HepG2 (cell line): ENCODE measurements at regions not wholly inside any gene's neighbourhood (a gene's known extent, or its start where the extent isn't known, plus 50 kb on each side); places are given as distances from the start of the nearest gene placed in this dataset.
"Not testable (repeated sequence)": the region's sequence is repeated elsewhere in the genome, so short reads cannot be mapped to it uniquely, and the experiment has no call there.

ENCODE experiments used
- ATAC-seq: fragments of 200-7000 bp; cut with Tn5 transposase; 3 replicates; pipeline ENCODE4 v1.9.1; 2020; ENCODE audit warnings: mild to moderate bottlenecking, moderate library complexity
- BruUV-seq: library from RNA; stranded (reverse); fragments of 400-500 nt; replicated peaks from 2 replicates; lab custom pipeline; 2021; lab: Mats Ljungman, UMichigan
- CTCF ChIA-PET: fragments of 300-600 bp; formaldehyde crosslinking; extraction: SDS; loops from one replicate; lab custom pipeline; 2021; ENCODE audit warnings: low total read pairs, inconsistent platforms, low intra/inter-chr PET ratio; lab: Yijun Ruan, JAX
- POLR2A ChIA-PET: fragments of 350-600 bp; sonication (Branson Sonifier 250); formaldehyde crosslinking; loops from one replicate; lab custom pipeline; 2020; ENCODE audit warnings: antibody characterized with exemption, inconsistent platforms; lab: Yijun Ruan, JAX
- DNase-seq: peaks from one replicate; pipeline ENCODE4 v3.0.0-alpha.2; 2015; ENCODE audit warnings: low spot score
- FAIRE-seq: peaks from 3 replicates; lab custom pipeline; 2011; peaks lifted over from hg19 to GRCh38; lab: Jason Lieb, UNC
- H2AFZ ChIP-seq: one replicate; pipeline ENCODE4 v1.6.1; 2011; ENCODE audit warnings: low read length, inconsistent platforms
- H3K27ac ChIP-seq: fragments of 300-600 bp; 3 replicates; pipeline ENCODE4 v1.8.0; 2011; ENCODE audit warnings: mixed run types, mild to moderate bottlenecking, mixed read lengths, low read length, inconsistent platforms; ENCODE audit not compliant: insufficient read depth; ENCODE audit errors: extremely low read length
- H3K27me3 ChIP-seq, 2 experiments: fragments of 200-600 bp in 1 of 2; 2 replicates in 1 of 2; 3 replicates in 1 of 2; pipeline versions ENCODE4 v1.6.0 to v1.8.0; 2011; ENCODE audit warnings: low read length in 2 of 2, mild to moderate bottlenecking in 2 of 2, moderate library complexity in 2 of 2, inconsistent platforms in 1 of 2; ENCODE audit not compliant: insufficient read depth in 2 of 2, control insufficient read depth in 1 of 2
- H3K36me3 ChIP-seq, 2 experiments: fragments of 200-600 bp in 1 of 2; replicated peaks in 1 of 2; 2 replicates in 1 of 2; 3 replicates in 1 of 2; pipeline versions ENCODE4 v1.5.1 to v1.8.0; 2011; ENCODE audit warnings: low read length in 2 of 2, inconsistent platforms in 1 of 2; ENCODE audit not compliant: insufficient read depth in 2 of 2, control insufficient read depth in 1 of 2
- H3K4me1 ChIP-seq: 2 replicates; pipeline ENCODE4 v1.5.1; 2012; ENCODE audit warnings: low read length, inconsistent platforms; ENCODE audit not compliant: insufficient read depth
- H3K4me2 ChIP-seq: 2 replicates; pipeline ENCODE4 v1.6.0; 2011; ENCODE audit warnings: low read depth, low read length, inconsistent platforms
- H3K4me3 ChIP-seq, 3 experiments: fragments of 200-600 bp in 1 of 3; sonication (generic), shearing (Covaris generic) in 1 of 3; replicated peaks in 1 of 3; 2 replicates each; pipeline ENCODE4 v1.5.1; 2011 to 2016; ENCODE audit warnings: low read length in 3 of 3, inconsistent platforms in 2 of 3, low read depth in 2 of 3, mild to moderate bottlenecking in 2 of 3, control low read depth in 1 of 3, mixed read lengths in 1 of 3; ENCODE audit not compliant: insufficient read depth in 1 of 3
- H3K79me2 ChIP-seq: one replicate; pipeline ENCODE4 v1.6.1; 2011; ENCODE audit warnings: low read length, inconsistent platforms; ENCODE audit not compliant: insufficient read depth
- H3K9ac ChIP-seq: 2 replicates; pipeline ENCODE4 v1.6.0; 2011; ENCODE audit warnings: mild to moderate bottlenecking, low read depth, low read length, inconsistent platforms; ENCODE audit not compliant: insufficient read depth
- H3K9me3 ChIP-seq: 2 replicates; pipeline ENCODE4 v1.5.1; 2012; ENCODE audit warnings: mild to moderate bottlenecking, low read length
- H4K20me1 ChIP-seq: 2 replicates; pipeline ENCODE4 v1.6.0; 2011; ENCODE audit warnings: inconsistent platforms, mild to moderate bottlenecking, low read length, moderate library complexity; ENCODE audit not compliant: insufficient read depth
- CBX1 ChIP-seq: IDR thresholded peaks from one replicate; pipeline ENCODE4 v1.6.1; 2016; ENCODE audit warnings: antibody characterized with exemption, low read depth
- HOXA7 ChIP-seq: sonication (generic); formaldehyde crosslinking; IDR thresholded peaks from 2 replicates; pipeline ENCODE4 v1.8.1; 2022; ENCODE audit warnings: mild to moderate bottlenecking, missing genetic modification reagents, moderate library complexity
- KDM2A ChIP-seq: sonication (generic); formaldehyde crosslinking; IDR thresholded peaks from 2 replicates; pipeline ENCODE4 v1.4.0; 2020; ENCODE audit warnings: low read depth, missing genetic modification reagents, borderline replicate concordance
- POGZ ChIP-seq: sonication (generic); formaldehyde crosslinking; IDR thresholded peaks from 2 replicates; pipeline ENCODE4 v1.4.0; 2020; ENCODE audit warnings: mild to moderate bottlenecking, missing genetic modification reagents
- PPARG ChIP-seq: conservative IDR thresholded peaks from 2 replicates; pipeline ENCODE4 v1.6.1; 2016; ENCODE audit warnings: missing biosample characterization, missing genetic modification reagents
- SOX5 ChIP-seq: IDR thresholded peaks from 2 replicates; pipeline ENCODE4 v1.6.1; 2016; ENCODE audit warnings: borderline replicate concordance
- TEAD2 ChIP-seq: sonication (generic); formaldehyde crosslinking; IDR thresholded peaks from 2 replicates; pipeline ENCODE4 v1.9.0; 2021; ENCODE audit warnings: missing genetic modification reagents
- ZBTB14 ChIP-seq: sonication (generic); formaldehyde crosslinking; IDR thresholded peaks from 2 replicates; pipeline ENCODE4 v1.4.0; 2020; ENCODE audit warnings: missing genetic modification reagents
- ZBTB46 ChIP-seq: sonication (generic); formaldehyde crosslinking; IDR thresholded peaks from 2 replicates; pipeline ENCODE4 v1.4.0; 2020; ENCODE audit warnings: mild to moderate bottlenecking, missing genetic modification reagents, borderline replicate concordance
- ZMYM4 ChIP-seq: sonication (generic); formaldehyde crosslinking; IDR thresholded peaks from 2 replicates; pipeline ENCODE4 v1.8.1; 2023; ENCODE audit warnings: mild to moderate bottlenecking, missing genetic modification reagents
- ZNF3 ChIP-seq: IDR thresholded peaks from 2 replicates; pipeline ENCODE4 v1.7.0; 2017; ENCODE audit warnings: inconsistent platforms
- ZNF460 ChIP-seq: sonication (generic); formaldehyde crosslinking; IDR thresholded peaks from 2 replicates; pipeline ENCODE4 v1.5.1; 2020; ENCODE audit warnings: missing genetic modification reagents, mild to moderate bottlenecking, borderline replicate concordance
- ZNF576 ChIP-seq: sonication (generic); formaldehyde crosslinking; IDR thresholded peaks from 2 replicates; pipeline ENCODE4 v1.4.0; 2020; ENCODE audit warnings: mild to moderate bottlenecking, missing genetic modification reagents
- WGBS: methylation state at CpG from one replicate; pipeline ENCODE4 v1.1.6; 2017; ENCODE audit warnings: low lambda C conversion rate; 5-methylcytosine and 5-hydroxymethylcytosine counted together
- in situ Hi-C: cut with HindIII; loops from 2 replicates; pipeline ENCODE4 v1.10.0; 2017; ENCODE audit warnings: low pct_unique_long_range_greater_than_20kb; ENCODE audit not compliant: extremely low pct_ligation_motif_present
- intact Hi-C: fragments of 100-400 bp; cut with micrococcal nuclease; formaldehyde crosslinking; loops from one replicate; pipeline ENCODE4 v1.10.0; 2022; ENCODE audit not compliant: unreplicated experiment

DNA sequence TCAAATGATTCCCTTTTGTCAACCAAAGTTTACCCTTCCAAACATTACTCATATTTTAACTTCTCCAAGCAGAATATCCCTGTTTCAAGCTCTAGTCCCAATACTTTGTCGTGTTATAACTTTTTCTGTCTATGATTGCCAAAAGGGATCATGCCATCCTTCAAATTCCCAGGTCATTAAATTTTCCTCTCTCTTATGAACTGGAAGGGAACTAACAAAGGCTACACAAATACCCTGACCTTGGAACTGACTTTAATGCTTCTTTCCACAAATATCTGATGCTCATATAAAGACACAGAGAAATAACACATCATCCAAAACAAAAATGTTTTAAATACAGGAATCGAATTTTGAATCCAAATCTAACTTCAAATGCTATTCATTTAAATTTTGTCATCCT lies 1352.7 kb downstream of the CDH11 start:
- BruUV-seq, result no TSS peak
- no peak overlapping the region for H3K9ac ChIP-seq
- FAIRE-seq, result no peak
- intact Hi-C loops, result no loop called here
- in situ Hi-C loops, result no loop called here
- peaks cover 82% of the 10 kb centered on the region for H3K9me3 ChIP-seq
- no peaks in the 10 kb centered on the region for H3K27me3 ChIP-seq
- no peak overlapping the region for H3K4me2 ChIP-seq
- no peak overlapping the region for H3K4me3 ChIP-seq
- CTCF ChIA-PET, result no interaction called here
- H4K20me1 ChIP-seq, result no peaks in the 10 kb centered on the region
- POLR2A ChIA-PET, result no interaction called here
- DNase-seq, result no peak
- no peak for ATAC-seq
- no peak overlapping the region for H3K27ac ChIP-seq
- no peak overlapping the region for H2AFZ ChIP-seq
- H3K36me3 ChIP-seq, result no peaks in the 10 kb centered on the region
- WGBS, result 1% methylated on average over 2 of the region's 2 CpGs
- no peaks in the 10 kb centered on the region for H3K79me2 ChIP-seq
- no peak for TF ChIP-seq ZBTB46 (CRISPR knock-in tag)
- TF ChIP-seq ZNF576 (CRISPR knock-in tag), result no peak
- no peak for TF ChIP-seq ZBTB14
- no peak for TF ChIP-seq HOXA7 (CRISPR knock-in tag)
- TF ChIP-seq ZNF3 (CRISPR knock-in tag), result no peak
- TF ChIP-seq TEAD2 (CRISPR knock-in tag), result no peak
- no peak for TF ChIP-seq ZMYM4 (CRISPR knock-in tag)
- no peak for TF ChIP-seq SOX5
- TF ChIP-seq POGZ (CRISPR knock-in tag), result no peak
- no peak for TF ChIP-seq ZNF460 (CRISPR knock-in tag)
- no peak for TF ChIP-seq PPARG (CRISPR knock-in tag)
- TF ChIP-seq KDM2A (CRISPR knock-in tag), result no peak
- TF ChIP-seq CBX1, result no peak
- TF ChIP-seq, all 625 proteins: peak for 0
- H3K4me1 ChIP-seq, result no peaks in the 10 kb centered on the region

DNA sequence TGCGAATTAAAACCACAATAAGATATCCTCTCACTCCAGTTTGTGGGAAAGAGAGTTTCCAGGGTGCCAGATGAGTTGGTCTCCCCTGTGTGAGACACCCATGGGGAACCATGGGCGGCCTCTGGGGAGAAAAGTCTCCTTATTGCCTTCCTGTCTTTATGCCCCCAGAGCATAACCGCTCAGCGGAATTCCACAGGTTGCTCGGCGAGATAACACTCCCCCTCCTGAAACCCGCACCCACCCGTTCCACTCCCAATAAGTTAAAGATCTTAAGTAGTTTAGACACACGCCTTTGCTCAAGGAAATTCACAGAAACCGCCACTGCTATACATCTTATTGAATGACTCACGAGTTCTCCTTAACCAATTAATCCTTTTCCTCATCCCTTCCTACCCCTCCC lies 1361.6 kb downstream of the CDH11 start:
- in situ Hi-C loops, H3K4me3 ChIP-seq, H4K20me1 ChIP-seq, ATAC-seq, BruUV-seq, H3K27ac ChIP-seq, H3K4me2 ChIP-seq, POLR2A ChIA-PET, H2AFZ ChIP-seq, H3K27me3 ChIP-seq, H3K4me1 ChIP-seq, H3K9ac ChIP-seq, H3K36me3 ChIP-seq, DNase-seq, intact Hi-C loops, CTCF ChIA-PET, FAIRE-seq, H3K79me2 ChIP-seq: not testable (repeated sequence)
- peaks cover 89% of the 10 kb centered on the region for H3K9me3 ChIP-seq
- WGBS, result 15% methylated on average over 11 of the region's 11 CpGs
